ENCODE measurements at regions not wholly inside any gene's neighbourhood (a gene's known extent, or its start where the extent isn't known, plus 50 kb on each side); places are given as distances from the start of the nearest gene placed in this dataset.

DNA sequence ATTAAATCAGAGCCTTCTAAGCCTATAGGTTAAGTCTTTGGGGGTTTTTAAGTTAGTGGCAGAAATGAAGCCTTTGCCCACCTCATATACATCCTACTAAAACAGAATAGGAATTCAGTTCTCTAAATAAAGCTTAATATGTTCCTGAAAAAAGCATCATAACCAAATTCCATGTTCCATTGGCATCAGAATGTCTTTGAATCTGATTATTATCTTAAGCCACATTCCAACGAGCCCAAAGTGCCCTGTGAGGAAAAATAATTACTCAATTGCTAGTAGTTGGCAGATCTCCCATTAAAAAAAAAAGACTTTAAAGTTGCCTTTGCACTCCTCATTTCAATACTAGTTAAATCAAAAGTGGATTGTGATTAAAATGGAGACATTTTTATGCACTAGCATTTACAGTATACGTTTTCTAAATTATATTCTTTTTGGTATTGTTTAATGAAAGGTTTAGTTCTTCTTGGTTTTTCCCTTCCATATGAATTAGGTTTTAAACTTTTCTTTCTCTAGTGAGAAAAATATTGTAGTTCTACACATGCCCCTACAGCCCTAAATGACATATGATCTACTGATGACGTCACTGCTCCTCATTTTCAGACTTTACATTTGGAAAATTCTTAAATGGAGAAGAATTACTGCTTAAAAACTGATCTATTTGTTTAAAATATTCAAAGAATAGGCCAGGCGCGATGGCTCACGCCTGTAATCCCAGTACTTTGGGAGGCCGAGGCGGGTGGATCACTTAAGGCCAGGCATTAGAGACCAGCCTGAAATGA, 54.3 kb upstream of the CABCOCO1 start:
- no peak for FAIRE-seq
- Histone ChIP-seq H3K79me2 (ENCODE audit: insufficient read depth, low read length) (no peaks in the 10 kb centered on the region), H3K9ac (ENCODE audit: low read length) (no peak overlapping the region), H4K20me1 (ENCODE audit: insufficient read depth, low read length) (no peaks in the 10 kb centered on the region), H3K27me3 (ENCODE audit: insufficient read depth, low read length) (no peaks in the 10 kb centered on the region), H2AFZ (ENCODE audit: low read depth, low read length) (no peak overlapping the region), H3K27ac (ENCODE audit: low read depth, low read length) (no peak overlapping the region), H3K4me2 (ENCODE audit: low read length) (no peak overlapping the region), H3K4me3 (ENCODE audit: insufficient read depth, low read depth, low read length) (no peak overlapping the region), H3K36me3 (ENCODE audit: insufficient read depth, low read length) (no peaks in the 10 kb centered on the region), H3K9me3 (ENCODE audit: insufficient read depth, low read depth, low read length) (no peaks in the 10 kb centered on the region), H3K4me1 (ENCODE audit: insufficient read depth, low read length) (no peaks in the 10 kb centered on the region)
- peak; percentile 21 for DNase-seq (ENCODE audit: low read depth)
- Mint-ChIP-seq H3K4me1 (ENCODE audit: low read depth, unreplicated experiment) (no peaks in the 10 kb centered on the region), H3K36me3 (ENCODE audit: low read depth, unreplicated experiment) (no peaks in the 10 kb centered on the region), H3K27me3 (ENCODE audit: low read depth, unreplicated experiment) (no peaks in the 10 kb centered on the region), H3K27ac (ENCODE audit: unreplicated experiment) (no peak overlapping the region), H3K9me3 (ENCODE audit: unreplicated experiment) (no peaks in the 10 kb centered on the region), H3K4me3 (ENCODE audit: unreplicated experiment) (no peak overlapping the region)
- TF ChIP-seq, protein P1, sequence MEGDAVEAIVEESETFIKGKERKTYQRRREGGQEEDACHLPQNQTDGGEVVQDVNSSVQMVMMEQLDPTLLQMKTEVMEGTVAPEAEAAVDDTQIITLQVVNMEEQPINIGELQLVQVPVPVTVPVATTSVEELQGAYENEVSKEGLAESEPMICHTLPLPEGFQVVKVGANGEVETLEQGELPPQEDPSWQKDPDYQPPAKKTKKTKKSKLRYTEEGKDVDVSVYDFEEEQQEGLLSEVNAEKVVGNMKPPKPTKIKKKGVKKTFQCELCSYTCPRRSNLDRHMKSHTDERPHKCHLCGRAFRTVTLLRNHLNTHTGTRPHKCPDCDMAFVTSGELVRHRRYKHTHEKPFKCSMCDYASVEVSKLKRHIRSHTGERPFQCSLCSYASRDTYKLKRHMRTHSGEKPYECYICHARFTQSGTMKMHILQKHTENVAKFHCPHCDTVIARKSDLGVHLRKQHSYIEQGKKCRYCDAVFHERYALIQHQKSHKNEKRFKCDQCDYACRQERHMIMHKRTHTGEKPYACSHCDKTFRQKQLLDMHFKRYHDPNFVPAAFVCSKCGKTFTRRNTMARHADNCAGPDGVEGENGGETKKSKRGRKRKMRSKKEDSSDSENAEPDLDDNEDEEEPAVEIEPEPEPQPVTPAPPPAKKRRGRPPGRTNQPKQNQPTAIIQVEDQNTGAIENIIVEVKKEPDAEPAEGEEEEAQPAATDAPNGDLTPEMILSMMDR (IDR thresholded peaks at IDR 0.05; ENCODE audit: insufficient read depth, low read depth, low read length), result no peak

DNA sequence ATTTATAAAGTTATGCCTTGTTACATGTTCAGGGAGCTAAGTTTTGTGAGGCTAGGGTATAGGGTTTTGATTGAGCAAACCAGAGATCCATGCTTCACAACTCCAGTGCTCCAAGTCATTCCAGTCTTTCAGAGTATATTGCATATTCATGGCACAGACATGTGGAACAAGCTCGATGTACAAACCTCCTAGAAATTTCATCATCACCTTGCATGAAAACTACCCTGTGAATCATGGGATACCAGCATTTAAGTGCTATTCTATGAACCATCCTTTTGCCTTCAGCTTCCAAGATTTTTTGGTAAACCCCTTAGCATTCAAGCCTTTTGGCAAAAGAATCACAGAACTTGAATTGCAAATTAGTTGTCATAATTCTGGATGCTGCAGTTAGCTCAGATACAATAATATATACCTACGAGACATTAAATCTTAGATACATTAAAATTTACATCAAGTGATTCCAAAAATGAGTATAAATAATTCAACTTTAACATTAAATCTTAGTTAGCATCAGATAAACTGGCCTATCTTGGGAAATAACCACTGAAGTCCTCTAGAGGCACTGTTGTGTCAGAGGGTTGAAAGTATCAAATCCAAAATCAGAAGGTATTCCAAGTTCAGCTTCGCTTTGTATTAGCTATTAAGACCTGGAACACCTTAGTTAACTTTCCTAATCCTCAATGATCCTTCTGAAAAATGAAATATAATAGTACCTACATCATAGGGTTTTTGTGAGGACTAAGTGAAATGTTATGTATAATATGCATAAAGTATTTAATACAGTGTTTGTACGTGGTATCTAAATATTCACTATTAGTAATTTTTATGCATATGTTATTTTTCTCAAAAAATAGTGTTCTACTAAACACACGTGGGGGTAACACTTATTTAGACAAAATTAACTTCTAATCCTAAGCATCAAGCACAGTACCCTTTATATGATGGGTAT, 55.5 kb upstream of the CABCOCO1 start:
- TF ChIP-seq, protein P1 (IDR thresholded peaks at IDR 0.05; ENCODE audit: insufficient read depth, low read depth, low read length), result peak; percentile 55
- TF ChIP-seq EZH2 (IDR thresholded peaks at IDR 0.05; ENCODE audit: insufficient read depth, low read length), result no peak
- H3K27ac Mint-ChIP-seq (ENCODE audit: unreplicated experiment), result no peak overlapping the region
- no peak overlapping the region for H3K4me2 ChIP-seq (ENCODE audit: low read length)
- no peaks in the 10 kb centered on the region for H3K27me3 ChIP-seq (ENCODE audit: insufficient read depth, low read length)
- H3K27ac ChIP-seq (ENCODE audit: low read depth, low read length), result no peak overlapping the region
- no peak overlapping the region for H3K9ac ChIP-seq (ENCODE audit: low read length)
- no peaks in the 10 kb centered on the region for H3K36me3 Mint-ChIP-seq (ENCODE audit: low read depth, unreplicated experiment)
- H3K4me1 Mint-ChIP-seq (ENCODE audit: low read depth, unreplicated experiment), result no peaks in the 10 kb centered on the region
- H3K79me2 ChIP-seq (ENCODE audit: insufficient read depth, low read length), result no peaks in the 10 kb centered on the region
- no peaks in the 10 kb centered on the region for H3K9me3 Mint-ChIP-seq (ENCODE audit: unreplicated experiment)
- no peak overlapping the region for H3K4me3 ChIP-seq (ENCODE audit: insufficient read depth, low read depth, low read length)
- no peaks in the 10 kb centered on the region for H3K4me1 ChIP-seq (ENCODE audit: insufficient read depth, low read length)
- DNase-seq (ENCODE audit: low read depth), result no peak
- H3K9me3 ChIP-seq (ENCODE audit: insufficient read depth, low read depth, low read length), result no peaks in the 10 kb centered on the region
- H3K4me3 Mint-ChIP-seq (ENCODE audit: unreplicated experiment), result no peak overlapping the region
- H4K20me1 ChIP-seq (ENCODE audit: insufficient read depth, low read length), result no peaks in the 10 kb centered on the region
- no peaks in the 10 kb centered on the region for H3K27me3 Mint-ChIP-seq (ENCODE audit: low read depth, unreplicated experiment)
- no peaks in the 10 kb centered on the region for H3K36me3 ChIP-seq (ENCODE audit: insufficient read depth, low read length)
- FAIRE-seq, result no peak
- H2AFZ ChIP-seq (ENCODE audit: low read depth, low read length), result no peak overlapping the region

Measured in astrocyte (in vitro differentiated cells and primary cell).